ENCODE measurements at regions not wholly inside any gene's neighbourhood (a gene's known extent, or its start where the extent isn't known, plus 50 kb on each side); places are given as distances from the start of the nearest gene placed in this dataset.
"Not testable (repeated sequence)": the region's sequence is repeated elsewhere in the genome, so short reads cannot be mapped to it uniquely, and the experiment has no call there.

- no peak for DNase-seq
Measured at GRCh38 chr2:129188451-129188850, 791.0 kb upstream of the RAB6C start.

DNA sequence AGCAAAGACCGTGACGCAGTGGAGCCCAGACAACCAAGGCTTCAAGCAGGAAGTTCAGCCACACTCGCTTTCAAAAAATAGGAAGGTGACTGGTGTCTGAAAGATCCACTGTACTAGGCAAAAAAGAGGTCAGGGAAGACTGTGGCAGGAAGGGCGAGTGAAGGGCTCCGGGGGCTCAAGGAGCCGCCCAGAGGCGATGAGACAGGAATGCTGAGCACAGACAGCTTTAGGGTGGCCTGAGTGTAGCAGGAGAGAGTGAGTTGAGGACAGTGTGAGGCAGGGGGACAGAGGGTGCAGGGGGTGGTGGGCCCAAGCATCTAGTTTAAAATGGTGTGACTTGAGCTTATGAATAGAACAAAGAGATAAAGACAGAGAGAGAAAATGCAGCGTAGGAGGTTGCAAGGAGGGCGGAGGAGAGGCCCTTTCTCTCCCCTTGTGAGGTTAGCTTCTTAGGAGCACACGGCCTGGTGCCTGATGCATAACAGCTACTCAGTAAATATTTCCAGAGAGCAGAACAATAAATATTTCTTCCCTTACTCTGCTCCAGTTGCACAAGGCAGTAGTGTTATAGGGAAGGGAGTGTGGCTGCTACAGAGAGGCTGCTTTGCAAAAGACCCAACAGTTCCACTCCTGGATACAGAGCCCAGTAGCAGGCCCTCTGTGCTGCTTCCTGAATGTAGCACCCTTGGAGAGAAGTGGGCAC is 789.7 kb upstream of the RAB6C start:
- DNase-seq: no peak

- no peak for DNase-seq
Measured at GRCh38 chr2:129190494-129190893, 789.0 kb upstream of the RAB6C start.

DNA sequence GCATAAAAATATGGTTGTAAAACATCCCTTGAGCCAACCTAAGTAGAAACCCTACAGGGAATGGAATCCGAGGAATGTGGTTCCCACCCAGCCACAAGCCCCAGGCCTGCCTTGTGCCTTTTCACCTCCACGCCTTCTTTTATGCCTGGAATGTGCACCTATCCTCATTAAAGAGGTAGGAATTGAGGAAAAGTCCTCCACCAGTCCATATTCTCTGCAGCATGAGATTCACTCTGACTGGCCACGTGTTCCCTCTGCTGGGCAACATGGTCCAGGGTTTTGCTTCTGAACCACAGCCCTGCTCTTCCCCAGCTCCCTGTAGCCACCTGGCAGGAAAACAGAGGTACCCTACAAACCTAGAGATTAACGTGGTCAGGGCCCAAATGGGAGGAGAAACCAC is 787.9 kb upstream of the RAB6C start:
- DNase-seq: no peak

DNA sequence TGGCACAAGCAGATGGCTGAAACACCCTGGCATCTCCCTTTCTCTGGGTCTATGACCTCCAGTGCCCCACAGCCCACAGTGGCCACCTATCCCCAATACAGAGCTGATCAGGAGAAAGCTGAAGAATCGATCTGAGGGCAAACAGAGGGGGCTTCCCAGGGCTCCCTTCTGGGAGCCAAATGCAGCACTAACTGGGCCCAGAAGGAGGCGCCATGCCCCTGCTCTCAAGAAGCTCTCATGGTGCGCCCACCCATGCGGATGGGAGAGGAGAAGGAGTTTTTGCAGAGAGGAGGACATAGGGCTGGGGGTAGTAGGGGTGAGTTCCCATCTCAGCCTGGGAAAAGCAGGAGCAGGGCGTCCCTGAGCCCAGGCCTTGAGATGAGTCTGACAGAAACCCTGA is 787.3 kb upstream of the RAB6C start:
- no peak for DNase-seq

DNA sequence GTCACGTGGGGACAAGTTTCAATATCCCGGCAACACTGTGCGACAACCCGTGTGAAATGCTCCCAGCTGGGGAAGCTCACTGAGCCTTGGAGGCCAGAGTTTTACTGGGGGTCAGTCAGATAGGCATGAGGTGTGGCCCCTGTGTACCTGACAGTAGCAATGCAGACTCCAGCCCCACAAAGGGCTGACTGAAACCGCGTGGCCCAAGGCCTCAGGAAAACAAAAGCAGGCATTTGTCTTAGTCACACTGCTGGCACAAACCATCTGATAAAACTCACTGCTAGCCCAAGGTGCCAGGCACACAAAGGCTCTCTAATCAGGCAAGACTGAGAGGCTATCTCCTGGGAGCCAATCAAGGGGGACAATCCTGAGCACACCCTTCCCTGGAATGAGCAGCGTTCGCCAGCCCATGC is 786.6 kb upstream of the RAB6C start:
- DNase-seq: no peak

DNA sequence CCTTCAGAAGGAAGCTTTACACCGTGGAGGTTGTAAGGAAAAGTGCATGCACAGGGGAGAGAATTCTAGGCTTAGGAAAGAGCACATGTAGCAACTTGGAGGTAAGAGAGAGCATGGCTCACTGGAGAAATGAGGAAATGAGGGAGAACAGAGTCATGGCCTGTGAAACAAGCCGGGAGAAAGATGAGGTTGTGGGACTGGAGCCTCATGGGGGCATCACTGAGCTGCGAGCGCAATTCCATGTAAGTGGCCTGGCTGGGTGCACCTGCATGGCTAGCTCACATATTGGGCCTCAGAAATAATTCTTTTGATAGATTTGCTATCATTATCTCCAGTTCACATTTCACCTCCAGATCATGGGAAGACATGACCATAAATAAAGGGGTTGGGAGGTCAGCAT is 785.5 kb upstream of the RAB6C start:
- DNase-seq: no peak

DNA sequence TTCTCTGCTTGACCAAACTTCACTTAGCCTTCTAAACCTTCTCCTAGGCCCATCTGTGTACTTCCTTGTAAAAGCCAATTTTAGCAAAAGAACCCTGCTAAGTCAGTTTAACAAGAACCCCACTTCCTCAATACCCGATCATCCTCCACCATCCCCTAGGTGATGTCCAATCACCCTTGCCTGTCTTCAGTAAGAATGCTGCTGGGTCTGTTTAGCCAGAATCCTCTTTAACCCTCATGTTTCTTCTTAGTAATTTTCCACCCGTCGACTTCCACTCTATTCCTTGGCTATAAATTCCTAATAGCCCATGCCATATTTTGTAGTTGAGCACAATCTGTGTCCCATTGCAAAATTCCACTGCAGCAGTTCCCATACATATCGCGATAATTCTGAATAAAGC is 780.0 kb upstream of the RAB6C start:
- DNase-seq: no peak

GRCh38 chr2:129201696-129202095 is 777.8 kb upstream of the RAB6C start:
- DNase-seq: no peak

DNA sequence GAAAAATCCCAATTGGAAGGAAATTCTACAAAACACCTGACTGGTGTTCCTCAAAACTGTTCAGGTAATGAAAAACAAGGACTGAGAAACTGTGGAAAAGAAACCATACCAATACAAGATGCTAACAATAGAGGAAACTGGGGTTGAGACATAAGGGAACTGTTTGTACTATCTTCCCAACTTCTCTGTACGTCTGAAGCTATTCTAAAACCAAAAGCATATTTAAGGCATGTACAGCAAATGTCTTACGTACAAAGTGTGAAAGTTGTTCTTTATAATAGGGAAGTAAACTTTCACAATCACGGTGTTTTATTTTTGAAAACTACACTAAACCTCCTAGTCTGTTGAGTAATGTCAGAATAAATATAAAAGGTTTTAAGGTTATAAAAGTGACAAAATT is 776.1 kb upstream of the RAB6C start:
- DNase-seq: no peak

DNA sequence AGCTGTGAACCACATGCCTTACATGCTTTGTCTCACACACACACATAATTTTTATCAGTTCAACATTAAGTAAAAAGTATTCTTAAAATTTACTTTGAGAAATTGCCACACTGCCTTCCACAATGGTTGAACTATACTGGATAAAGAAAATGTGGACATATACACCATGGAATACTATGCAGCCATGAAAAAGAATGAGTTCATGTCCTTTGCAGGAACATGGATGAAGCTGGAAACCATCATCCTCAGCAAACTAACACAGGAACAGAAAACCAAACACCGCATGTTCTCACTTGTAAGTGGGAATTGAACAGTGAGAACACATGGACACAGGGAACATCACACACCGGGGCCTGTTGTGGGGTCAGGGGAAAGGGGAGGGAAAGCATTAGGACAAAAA is 774.9 kb upstream of the RAB6C start:
- DNase-seq: not testable (repeated sequence)

DNA sequence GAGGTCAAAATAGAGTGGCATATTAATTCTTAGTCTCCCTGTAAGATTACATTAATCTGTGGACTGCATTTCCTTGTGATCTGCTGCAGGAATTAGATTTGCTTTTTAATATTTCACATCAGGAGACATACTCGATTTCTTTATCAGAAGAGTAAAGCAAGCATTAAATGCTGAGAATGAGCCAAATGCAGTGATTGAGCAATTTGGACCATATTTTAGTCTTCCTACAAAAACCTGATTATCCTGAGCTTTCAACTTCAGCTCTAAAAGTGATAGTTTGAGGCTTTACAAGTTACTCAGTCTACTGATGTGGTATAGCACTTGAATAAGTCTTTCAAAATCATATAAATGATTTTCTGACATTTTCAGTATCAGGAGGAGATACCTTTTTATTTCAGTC is 774.3 kb upstream of the RAB6C start:
- DNase-seq: no peak

DNA sequence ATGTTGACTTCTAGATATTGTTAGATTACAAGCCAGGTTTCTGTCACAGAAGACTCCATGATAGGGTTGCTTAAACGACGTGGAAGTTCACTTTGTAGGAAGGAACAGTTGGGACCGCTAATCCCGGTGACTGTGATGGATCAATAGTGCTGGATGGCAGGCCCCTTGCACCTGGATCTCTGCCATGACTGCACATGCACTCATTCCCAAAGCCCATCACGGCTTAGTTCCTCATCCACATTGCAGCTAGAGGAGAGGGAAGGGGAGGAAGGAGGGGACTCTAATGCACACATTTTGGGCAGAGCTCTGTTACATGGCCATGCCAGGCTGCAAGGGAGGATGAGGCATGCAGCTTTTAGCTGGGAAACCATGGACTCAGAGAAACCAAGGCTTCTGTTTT is 773.7 kb upstream of the RAB6C start:
- no peak for DNase-seq

DNA sequence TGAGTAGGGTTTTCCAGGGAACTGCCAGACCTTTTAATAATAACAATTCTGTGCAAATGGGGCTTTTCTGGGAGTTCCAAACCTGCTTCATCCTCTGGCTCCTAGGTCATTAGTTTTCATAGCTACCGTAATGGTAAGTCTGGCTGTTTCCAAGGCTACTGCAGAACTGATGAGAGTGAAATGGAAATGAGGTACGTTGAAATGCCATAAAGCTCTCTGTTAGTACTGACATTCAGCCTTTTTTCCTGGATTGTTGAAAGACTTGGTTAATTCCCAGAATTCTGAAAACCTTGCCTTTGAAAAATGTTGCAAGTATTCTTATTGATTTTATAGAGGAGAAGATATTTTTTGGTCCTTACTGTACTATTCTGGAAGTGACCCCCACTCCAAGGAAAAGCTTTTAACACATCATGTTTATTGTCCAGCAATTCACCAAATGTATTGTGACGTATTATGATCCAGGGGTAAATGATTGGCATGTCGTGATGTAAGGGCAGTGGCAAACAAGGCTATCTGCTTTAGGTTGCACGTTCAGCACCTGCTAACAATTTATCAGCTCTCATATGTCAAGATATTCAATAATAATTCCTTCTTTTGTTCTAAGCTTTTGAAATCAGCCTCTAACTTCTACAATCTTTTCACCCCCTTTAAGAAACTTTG is 767.0 kb upstream of the RAB6C start:
- no peak for DNase-seq

DNA sequence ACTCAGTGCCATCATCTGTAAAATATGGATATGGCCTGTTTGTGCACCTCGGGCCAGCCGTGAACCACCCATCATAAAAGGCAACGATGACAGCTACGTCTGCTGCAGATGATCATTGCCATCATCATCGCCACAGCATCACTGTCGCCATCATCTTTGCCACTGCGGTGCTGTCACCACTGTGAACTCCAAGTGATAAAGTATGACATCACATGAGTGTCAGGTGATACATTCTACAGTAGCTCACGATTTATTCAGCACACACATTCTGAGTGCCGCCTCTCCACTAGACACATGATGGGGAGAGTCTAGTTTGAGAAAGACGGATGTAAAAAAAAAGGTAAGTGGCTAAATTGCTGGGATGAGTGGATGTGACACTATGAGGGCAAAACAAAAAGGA is 755.4 kb upstream of the RAB6C start:
- DNase-seq: no peak

- no peak for DNase-seq
Measured at GRCh38 chr2:129224486-129224885, 755.0 kb upstream of the RAB6C start.

GRCh38 chr2:129229196-129229595 is 750.3 kb upstream of the RAB6C start:
- DNase-seq: no peak

- no peak for DNase-seq
Measured at GRCh38 chr2:129229830-129230441, 749.5 kb upstream of the RAB6C start.

- DNase-seq: no peak
Measured at GRCh38 chr2:129231924-129232323, 747.5 kb upstream of the RAB6C start.

DNA sequence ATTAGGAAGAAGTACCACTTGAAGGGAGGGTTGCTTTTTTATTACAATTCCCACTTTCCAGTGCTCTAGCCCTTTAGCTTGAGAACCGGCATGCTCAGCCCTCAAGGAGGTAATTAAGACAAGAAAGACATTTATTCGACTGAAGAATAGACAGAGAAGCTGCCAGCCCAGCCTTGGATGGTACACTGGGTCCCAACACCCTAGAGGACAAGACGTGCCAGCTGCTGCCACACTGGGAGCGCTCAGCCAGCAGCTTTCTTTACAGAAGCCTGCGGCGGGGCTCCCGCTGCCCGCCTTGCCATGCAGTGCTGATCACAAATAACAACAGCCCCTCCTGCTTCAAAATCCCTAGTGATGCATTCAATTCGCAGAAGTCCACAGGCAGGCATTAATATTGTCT is 746.3 kb upstream of the RAB6C start:
- no peak for DNase-seq

DNA sequence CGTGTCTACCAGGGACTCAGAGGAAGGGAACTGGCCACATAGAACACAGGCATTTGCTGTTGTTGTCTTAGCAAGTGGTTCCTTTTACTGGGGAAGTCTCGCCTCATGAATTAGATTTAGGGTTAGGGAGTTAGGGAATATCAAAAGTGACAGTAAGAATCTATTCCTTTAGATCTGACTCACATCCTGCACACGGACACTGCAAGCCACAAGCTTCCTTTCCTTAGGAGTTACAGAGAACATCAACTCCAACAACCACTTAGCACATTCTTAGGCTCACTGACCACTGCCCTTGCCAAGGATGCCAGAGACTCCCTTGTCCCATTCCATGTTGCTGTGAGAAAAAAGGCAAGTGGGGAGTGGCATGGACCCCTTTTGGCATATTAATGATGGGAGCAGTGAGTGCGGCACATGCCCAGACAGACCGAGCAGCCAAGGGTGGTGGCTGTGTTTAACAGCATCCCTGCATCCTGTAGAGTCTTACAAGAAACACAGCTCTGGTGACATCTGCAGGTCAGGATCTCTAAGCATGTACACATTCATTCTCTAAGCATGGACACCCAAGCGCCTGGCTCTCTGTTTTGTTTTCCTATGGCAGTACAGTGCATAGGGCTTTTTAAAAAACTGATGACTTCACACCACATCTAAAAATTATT is 745.6 kb upstream of the RAB6C start:
- DNase-seq: peak; percentile 18

GRCh38 chr2:129236601-129237000 is 742.9 kb upstream of the RAB6C start:
- DNase-seq: no peak

GRCh38 chr2:129237966-129238725 is 741.3 kb upstream of the RAB6C start:
- no peak for DNase-seq
